Liver (tissue), 3 donors: ENCODE measurements at regions not wholly inside any gene's neighbourhood (a gene's known extent, or its start where the extent isn't known, plus 50 kb on each side); places are given as distances from the start of the nearest gene placed in this dataset.

ENCODE experiments used
- CTCF ChIP-seq: fragments of 150-350 bp; IDR thresholded peaks from 2 replicates; pipeline ENCODE4 v1.5.1; 2017; ENCODE audit warnings: improper control_type of control experiment, low read depth, low read length; ENCODE audit not compliant: missing input control
- NR2F2 ChIP-seq: IDR thresholded peaks from 2 replicates; pipeline ENCODE4 v1.6.1; 2016; ENCODE audit warnings: antibody characterized with exemption
- RXRA ChIP-seq, 2 donors: IDR thresholded peaks; 2 replicates each; pipeline ENCODE4 v1.6.1; 2017 to 2018; ENCODE audit warnings: antibody characterized with exemption in 2 of 2, mild to moderate bottlenecking in 1 of 2
- TF ChIP-seq, protein P1 (sequence below): IDR thresholded peaks from 2 replicates; pipeline ENCODE4 v1.6.1; 2016; ENCODE audit warnings: antibody characterized with exemption
- TF ChIP-seq, protein P2 (sequence below): IDR thresholded peaks from 2 replicates; pipeline ENCODE4 v1.6.1; 2016; ENCODE audit warnings: antibody characterized with exemption
- donor health status: healthy.
- donor health status: healthy.

DNA sequence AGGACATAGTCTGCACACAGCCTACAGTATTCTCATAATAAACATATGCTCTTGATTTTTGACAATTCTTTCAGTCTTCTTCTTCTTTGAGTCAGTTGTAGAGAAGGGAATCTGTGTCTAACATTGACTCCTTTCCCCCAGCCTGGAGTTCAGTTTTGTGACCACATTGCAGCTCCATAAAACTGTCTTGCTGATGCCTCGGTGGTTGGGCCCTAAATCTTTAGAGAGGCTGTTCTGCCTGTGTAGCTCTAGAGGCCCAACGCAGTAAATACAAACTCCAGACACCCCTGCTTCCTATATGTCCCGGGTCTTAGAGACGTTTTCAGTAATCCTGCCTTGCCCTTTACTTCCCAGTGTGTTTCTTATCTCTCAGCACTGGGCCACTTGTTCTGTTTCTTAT is 639.5 kb upstream of the AADAT start:
- TF ChIP-seq CTCF, result no peak
- no peak for TF ChIP-seq NR2F2
- TF ChIP-seq, protein P1, sequence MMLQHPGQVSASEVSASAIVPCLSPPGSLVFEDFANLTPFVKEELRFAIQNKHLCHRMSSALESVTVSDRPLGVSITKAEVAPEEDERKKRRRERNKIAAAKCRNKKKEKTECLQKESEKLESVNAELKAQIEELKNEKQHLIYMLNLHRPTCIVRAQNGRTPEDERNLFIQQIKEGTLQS, result no peak
- no peak for TF ChIP-seq RXRA (IDR thresholded peaks at IDR 0.05)
- TF ChIP-seq, protein P2, sequence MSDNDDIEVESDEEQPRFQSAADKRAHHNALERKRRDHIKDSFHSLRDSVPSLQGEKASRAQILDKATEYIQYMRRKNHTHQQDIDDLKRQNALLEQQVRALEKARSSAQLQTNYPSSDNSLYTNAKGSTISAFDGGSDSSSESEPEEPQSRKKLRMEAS, result no peak
